Caco-2 (cell line): ENCODE measurements at regions not wholly inside any gene's neighbourhood (a gene's known extent, or its start where the extent isn't known, plus 50 kb on each side); places are given as distances from the start of the nearest gene placed in this dataset.

ENCODE experiments used
- BruUV-seq: library from RNA; stranded (reverse); fragments of 400-500 nt; replicated peaks from 2 replicates; lab custom pipeline; 2021; lab: Mats Ljungman, UMichigan
- CTCF ChIA-PET: fragments of 300-600 bp; sonication (Branson Sonifier 250); formaldehyde crosslinking; loops from one replicate; lab custom pipeline; 2022; ENCODE audit warnings: antibody characterized with exemption; lab: Charles Lee
- POLR2A ChIA-PET: fragments of 300-600 bp; sonication (Branson Sonifier 250); formaldehyde crosslinking; loops from one replicate; lab custom pipeline; 2022; ENCODE audit warnings: antibody characterized with exemption; lab: Charles Lee
- DNase-seq, 2 experiments: peaks; one replicate each; pipeline versions ENCODE4 v3.0.0 to v3.0.0-alpha.2; 2020 to 2022
- H3K27me3 ChIP-seq: replicated peaks from 2 replicates; pipeline ENCODE4 v1.6.0; 2011; ENCODE audit warnings: low read length; ENCODE audit not compliant: control insufficient read depth, insufficient read depth
- H3K36me3 ChIP-seq: 2 replicates; pipeline ENCODE4 v1.5.1; 2011; ENCODE audit warnings: low read length; ENCODE audit not compliant: control insufficient read depth, insufficient read depth
- H3K4me1 ChIP-seq: fragments of 250-450 bp; sonication (Bioruptor Pico); 2 replicates; pipeline ENCODE4 v1.5.1; 2020; ENCODE audit warnings: mild to moderate bottlenecking
- H3K4me3 ChIP-seq: 2 replicates; pipeline ENCODE4 v1.5.1; 2011; ENCODE audit warnings: low read depth, mild to moderate bottlenecking, control low read depth, low read length
- H3K9me3 ChIP-seq: fragments of 250-450 bp; sonication (Bioruptor Pico); 2 replicates; pipeline ENCODE4 v1.5.1; 2020; ENCODE audit warnings: mild to moderate bottlenecking, moderate library complexity
- H3K27ac Mint-ChIP-seq: one replicate; pipeline ENCODE4 v1.8.0; 2022; ENCODE audit warnings: mixed read lengths; ENCODE audit not compliant: unreplicated experiment
- H3K27me3 Mint-ChIP-seq: one replicate; pipeline ENCODE4 v1.8.0; 2022; ENCODE audit warnings: mixed read lengths; ENCODE audit not compliant: insufficient read depth, unreplicated experiment
- H3K36me3 Mint-ChIP-seq: one replicate; pipeline ENCODE4 v1.8.0; 2022; ENCODE audit warnings: mild to moderate bottlenecking, mixed read lengths; ENCODE audit not compliant: insufficient read depth, unreplicated experiment
- H3K4me1 Mint-ChIP-seq: one replicate; pipeline ENCODE4 v1.8.0; 2022; ENCODE audit warnings: low read depth, mixed read lengths; ENCODE audit not compliant: unreplicated experiment
- H3K4me3 Mint-ChIP-seq: one replicate; pipeline ENCODE4 v1.8.0; 2022; ENCODE audit warnings: mild to moderate bottlenecking, moderate library complexity, mixed read lengths; ENCODE audit not compliant: unreplicated experiment
- H3K9me3 Mint-ChIP-seq: one replicate; pipeline ENCODE4 v1.8.0; 2022; ENCODE audit warnings: mixed read lengths; ENCODE audit not compliant: unreplicated experiment
- CTCF ChIP-seq, 2 experiments: fragments of 200-600 bp in 1 of 2; IDR thresholded peaks; 1 replicate in 1 of 2; 2 replicates in 1 of 2; pipeline versions ENCODE4 v1.5.1 to v1.8.0; 2011 to 2022; ENCODE audit warnings: antibody characterized with exemption in 1 of 2, control low read depth in 1 of 2, inconsistent platforms in 1 of 2, low read depth in 1 of 2, low read length in 1 of 2, mild to moderate bottlenecking in 1 of 2, moderate library complexity in 1 of 2; ENCODE audit not compliant: insufficient read depth in 1 of 2, severe bottlenecking in 1 of 2, unreplicated experiment in 1 of 2
- intact Hi-C: fragments of 100-400 bp; cut with micrococcal nuclease; formaldehyde crosslinking; loops from one replicate; pipeline ENCODE4 v1.10.0; 2022; ENCODE audit not compliant: unreplicated experiment

DNA sequence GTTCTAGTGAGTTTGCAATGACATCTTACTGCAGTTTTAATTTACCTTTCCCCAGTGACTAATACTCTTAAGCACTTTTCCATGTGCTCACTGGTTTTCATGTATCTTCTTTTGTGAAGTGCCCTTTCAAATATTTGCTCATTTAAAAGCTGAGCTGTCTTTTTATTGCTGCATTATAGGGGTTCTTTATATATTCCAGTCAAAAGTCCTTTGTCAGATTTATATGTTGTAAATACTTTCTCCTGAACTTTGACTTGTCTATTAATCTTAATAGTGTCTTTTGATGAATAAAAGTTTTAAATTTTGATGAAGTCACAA is 50.2 kb upstream of the ELOVL5 start:
- ChIA-PET POLR2A (no interaction called here), CTCF (no interaction called here)
- Mint-ChIP-seq H3K27me3 (peaks cover 2% of the 10 kb centered on the region), H3K36me3 (no peaks in the 10 kb centered on the region), H3K27ac (no peak overlapping the region), H3K4me3 (no peak overlapping the region), H3K4me1 (no peaks in the 10 kb centered on the region), H3K9me3 (no peaks in the 10 kb centered on the region)
- H3K36me3 ChIP-seq = no peaks in the 10 kb centered on the region
- no peak overlapping the region for H3K4me3 ChIP-seq
- TF ChIP-seq CTCF (IDR thresholded peaks at IDR 0.05; ENCODE audit: insufficient read depth in 1 of 2, low read depth in 1 of 2, low read length in 1 of 2, severe bottlenecking in 1 of 2, unreplicated experiment in 1 of 2) = no peak
- no peaks in the 10 kb centered on the region for H3K4me1 ChIP-seq
- DNase-seq = no peak
- intact Hi-C loops = no loop called here
- BruUV-seq = no TSS peak
- H3K27me3 ChIP-seq = no peaks in the 10 kb centered on the region; the same call in 1 of the 2 replicates
- no peaks in the 10 kb centered on the region for H3K9me3 ChIP-seq

GRCh38 chr6:53398247-53399026 is 49.7 kb upstream of the ELOVL5 start:
- CTCF ChIA-PET = no interaction called here
- H3K4me3 Mint-ChIP-seq = no peak overlapping the region
- no TSS peak for BruUV-seq
- intact Hi-C loops = no loop called here
- H3K9me3 ChIP-seq = no peaks in the 10 kb centered on the region
- H3K27ac Mint-ChIP-seq = no peak overlapping the region
- H3K4me1 ChIP-seq = no peaks in the 10 kb centered on the region
- H3K4me1 Mint-ChIP-seq = no peaks in the 10 kb centered on the region
- no peaks in the 10 kb centered on the region for H3K36me3 Mint-ChIP-seq
- no peak for TF ChIP-seq CTCF (IDR thresholded peaks at IDR 0.05; ENCODE audit: insufficient read depth in 1 of 2, low read depth in 1 of 2, low read length in 1 of 2, severe bottlenecking in 1 of 2, unreplicated experiment in 1 of 2)
- no peak for DNase-seq
- POLR2A ChIA-PET = no interaction called here
- H3K27me3 Mint-ChIP-seq = peaks cover 2% of the 10 kb centered on the region
- no peaks in the 10 kb centered on the region; the same call in 1 of the 2 replicates for H3K27me3 ChIP-seq
- no peak overlapping the region for H3K4me3 ChIP-seq
- H3K9me3 Mint-ChIP-seq = no peaks in the 10 kb centered on the region
- H3K36me3 ChIP-seq = no peaks in the 10 kb centered on the region
